IMR-90 (cell line): ENCODE measurements at regions not wholly inside any gene's neighbourhood (a gene's known extent, or its start where the extent isn't known, plus 50 kb on each side); places are given as distances from the start of the nearest gene placed in this dataset.

Experiments used
- ATAC-seq: fragments of 200-7000 bp; cut with Tn5 transposase; 2 replicates; pipeline ENCODE4 v1.9.1; 2020; ENCODE audit warnings: low read depth, mild to moderate bottlenecking, moderate library complexity
- BruUV-seq: library from RNA; stranded (reverse); fragments of 400-500 nt; replicated peaks from 2 replicates; lab custom pipeline; 2021; lab: Mats Ljungman, UMichigan
- CTCF ChIA-PET: fragments of 300-600 bp; formaldehyde crosslinking; extraction: SDS; loops from one replicate; lab custom pipeline; 2021; ENCODE audit warnings: antibody characterized with exemption; lab: Yijun Ruan, JAX
- POLR2A ChIA-PET: fragments of 300-600 bp; sonication (Branson Sonifier 250); formaldehyde crosslinking; loops from one replicate; lab custom pipeline; 2022; ENCODE audit warnings: antibody characterized with exemption; ENCODE audit not compliant: unreplicated experiment; lab: Charles Lee
- DNase-seq: peaks from one replicate; pipeline ENCODE4 v3.0.0; 2013
- H2AFZ ChIP-seq: replicated peaks from 2 replicates; pipeline ENCODE3; 2013; ENCODE audit warnings: low read length, mild to moderate bottlenecking; ENCODE audit not compliant: poor library complexity
- H2AK5ac ChIP-seq: 2 replicates; pipeline ENCODE4 v1.6.1; 2013; ENCODE audit warnings: low read depth, low read length, inconsistent platforms
- H2AK9ac ChIP-seq: replicated peaks from 2 replicates; pipeline ENCODE3; 2013; ENCODE audit warnings: mild to moderate bottlenecking, low read depth, low read length, moderate library complexity; ENCODE audit not compliant: poor library complexity
- H2BK120ac ChIP-seq: 2 replicates; pipeline ENCODE4 v1.6.1; 2013; ENCODE audit warnings: low read depth, low read length, inconsistent platforms
- H2BK15ac ChIP-seq: 3 replicates; pipeline ENCODE4 v1.6.1; 2013; ENCODE audit warnings: low read depth, low read length, inconsistent platforms
- H2BK20ac ChIP-seq: 2 replicates; pipeline ENCODE4 v1.6.1; 2013; ENCODE audit warnings: low read depth, mild to moderate bottlenecking, inconsistent platforms, low read length, moderate library complexity
- H2BK5ac ChIP-seq: 2 replicates; pipeline ENCODE4 v1.6.1; 2013; ENCODE audit warnings: mild to moderate bottlenecking, low read depth, low read length, inconsistent platforms; ENCODE audit not compliant: poor library complexity, severe bottlenecking
- H3K14ac ChIP-seq: replicated peaks from 2 replicates; pipeline ENCODE4 v1.6.1; 2013; ENCODE audit warnings: low read depth, low read length, inconsistent platforms
- H3K18ac ChIP-seq: 2 replicates; pipeline ENCODE4 v1.6.1; 2013; ENCODE audit warnings: low read depth, low read length, control low read depth
- H3K23ac ChIP-seq: 2 replicates; pipeline ENCODE4 v1.6.1; 2013; ENCODE audit warnings: low read depth, low read length, inconsistent platforms
- H3K27ac ChIP-seq: 2 replicates; pipeline ENCODE4 v1.5.1; 2013; ENCODE audit warnings: mild to moderate bottlenecking, control low read depth, low read length; ENCODE audit not compliant: insufficient read depth
- H3K27me3 ChIP-seq: 2 replicates; pipeline ENCODE4 v1.6.1; 2013; ENCODE audit warnings: low read length; ENCODE audit not compliant: control insufficient read depth, insufficient read depth
- H3K36me3 ChIP-seq: 2 replicates; pipeline ENCODE4 v1.6.1; 2013; ENCODE audit warnings: low read length, mixed read lengths; ENCODE audit not compliant: control insufficient read depth, insufficient read depth
- H3K4ac ChIP-seq: 2 replicates; pipeline ENCODE4 v1.6.1; 2013; ENCODE audit warnings: low read depth, low read length, inconsistent platforms
- H3K4me1 ChIP-seq: 2 replicates; pipeline ENCODE4 v1.6.1; 2013; ENCODE audit warnings: low read length, mixed read lengths; ENCODE audit not compliant: control insufficient read depth, insufficient read depth
- H3K4me2 ChIP-seq: 2 replicates; pipeline ENCODE4 v1.6.1; 2013; ENCODE audit warnings: low read depth, mild to moderate bottlenecking, control low read depth, low read length, moderate library complexity
- H3K4me3 ChIP-seq: 2 replicates; pipeline ENCODE4 v1.5.1; 2013; ENCODE audit warnings: low read depth, mild to moderate bottlenecking, control low read depth, low read length, moderate library complexity; ENCODE audit not compliant: insufficient read depth
- H3K56ac ChIP-seq: 2 replicates; pipeline ENCODE4 v1.6.1; 2013; ENCODE audit warnings: low read length, inconsistent platforms; ENCODE audit not compliant: insufficient read depth; ENCODE audit errors: extremely low read depth
- H3K79me1 ChIP-seq, 2 experiments: 2 replicates each; pipeline ENCODE4 v1.6.1; 2013; ENCODE audit warnings: low read length in 2 of 2, inconsistent platforms in 1 of 2, low read depth in 1 of 2
- H3K9ac ChIP-seq: 2 replicates; pipeline ENCODE4 v1.6.1; 2013; ENCODE audit warnings: low read depth, low read length, control low read depth
- H3K9me1 ChIP-seq: 2 replicates; pipeline ENCODE4 v1.6.1; 2013; ENCODE audit warnings: low read length, inconsistent platforms; ENCODE audit not compliant: insufficient read depth
- H3K9me3 ChIP-seq: 2 replicates; pipeline ENCODE4 v1.6.1; 2013; ENCODE audit warnings: low read length; ENCODE audit not compliant: control insufficient read depth, insufficient read depth
- H4K20me1 ChIP-seq: 2 replicates; pipeline ENCODE4 v1.6.1; 2013; ENCODE audit warnings: low read length, inconsistent platforms; ENCODE audit not compliant: insufficient read depth
- H4K5ac ChIP-seq: 2 replicates; pipeline ENCODE4 v1.6.1; 2013; ENCODE audit warnings: mild to moderate bottlenecking, low read depth, low read length, control low read depth
- H4K8ac ChIP-seq, 2 experiments: 2 replicates each; pipeline ENCODE4 v1.6.1; 2013; ENCODE audit warnings: low read depth in 2 of 2, low read length in 2 of 2, control low read depth in 1 of 2, inconsistent platforms in 1 of 2
- H4K91ac ChIP-seq: 2 replicates; pipeline ENCODE4 v1.6.1; 2013; ENCODE audit warnings: low read depth, low read length, inconsistent platforms; ENCODE audit not compliant: insufficient read depth
- BHLHE40 ChIP-seq: fragments of 150-350 bp; IDR thresholded peaks from 2 replicates; pipeline ENCODE4 v1.6.1; 2016; ENCODE audit warnings: mild to moderate bottlenecking, low read depth, low read length
- CEBPB ChIP-seq: IDR thresholded peaks from 2 replicates; pipeline ENCODE4 v1.6.1; 2012; ENCODE audit warnings: low read depth, low read length, improper control_type of control experiment
- CHD1 ChIP-seq: IDR thresholded peaks from 2 replicates; pipeline ENCODE4 v1.6.1; 2012; ENCODE audit warnings: low read depth, low read length, improper control_type of control experiment
- MAFK ChIP-seq: IDR thresholded peaks from 2 replicates; pipeline ENCODE4 v1.6.1; 2012; ENCODE audit warnings: low read depth, low read length, improper control_type of control experiment
- NFE2L2 ChIP-seq: fragments of 150-350 bp; IDR thresholded peaks from 2 replicates; pipeline ENCODE4 v1.6.1; 2016; ENCODE audit warnings: low read depth, mild to moderate bottlenecking, low read length
- POLR2A ChIP-seq: IDR thresholded peaks from 2 replicates; pipeline ENCODE4 v1.6.1; 2012; ENCODE audit warnings: mild to moderate bottlenecking, low read depth, low read length
- RAD21 ChIP-seq: IDR thresholded peaks from 2 replicates; pipeline ENCODE4 v1.6.1; 2012; ENCODE audit warnings: low read length, improper control_type of control experiment
- RFX5 ChIP-seq: IDR thresholded peaks from 2 replicates; pipeline ENCODE4 v1.8.0; 2012; ENCODE audit warnings: low read depth, mild to moderate bottlenecking, low read length, moderate library complexity
- SMC3 ChIP-seq: fragments of 150-350 bp; IDR thresholded peaks from 2 replicates; pipeline ENCODE4 v1.6.1; 2016; ENCODE audit warnings: low read depth, mild to moderate bottlenecking, antibody characterized with exemption, low read length, moderate library complexity
- USF2 ChIP-seq: fragments of 150-350 bp; IDR thresholded peaks from 2 replicates; pipeline ENCODE4 v1.6.1; 2017; ENCODE audit warnings: mild to moderate bottlenecking, antibody characterized with exemption, low read length, low read depth
- WGBS, 2 experiments: methylation state at CpG; one replicate each; pipeline versions ENCODE4 v1.1.5 to v1.1.7; 2013; ENCODE audit warnings: missing lambda C conversion rate in 2 of 2; ENCODE audit not compliant: insufficient read length in 1 of 2; ENCODE audit errors: extremely low coverage in 2 of 2; 5-methylcytosine and 5-hydroxymethylcytosine counted together
- dilution Hi-C: fragments of 300-500 bp; cut with HindIII; formaldehyde crosslinking; loops from one replicate; pipeline ENCODE4 v1.14.3; 2018; ENCODE audit warnings: low sequenced_read_pairs; ENCODE audit not compliant: unreplicated experiment
- in situ Hi-C: fragments of 300-500 bp; cut with MboI; formaldehyde crosslinking; loops from 3 replicates; pipeline ENCODE4 v1.14.3; 2019; ENCODE audit warnings: low sequenced_read_pairs, inconsistent platforms, mixed read lengths
- intact Hi-C: fragments of 100-400 bp; cut with micrococcal nuclease; formaldehyde crosslinking; loops from 2 replicates; pipeline ENCODE4 v1.10.0; 2022
- TF ChIP-seq, protein P1 (sequence below): fragments of 150-350 bp; IDR thresholded peaks from 2 replicates; pipeline ENCODE4 v1.6.1; 2016; ENCODE audit warnings: low read depth, mild to moderate bottlenecking, low read length, moderate library complexity, borderline replicate concordance
- TF ChIP-seq, protein P2 (sequence below): conservative IDR thresholded peaks from 2 replicates; pipeline ENCODE4 v1.5.1; 2012; ENCODE audit warnings: mild to moderate bottlenecking, low read depth, low read length, improper control_type of control experiment

GRCh38 chr11:45092901-45093760 lies 53.3 kb upstream of the PRDM11 start (continued):
- TF ChIP-seq, protein P1, sequence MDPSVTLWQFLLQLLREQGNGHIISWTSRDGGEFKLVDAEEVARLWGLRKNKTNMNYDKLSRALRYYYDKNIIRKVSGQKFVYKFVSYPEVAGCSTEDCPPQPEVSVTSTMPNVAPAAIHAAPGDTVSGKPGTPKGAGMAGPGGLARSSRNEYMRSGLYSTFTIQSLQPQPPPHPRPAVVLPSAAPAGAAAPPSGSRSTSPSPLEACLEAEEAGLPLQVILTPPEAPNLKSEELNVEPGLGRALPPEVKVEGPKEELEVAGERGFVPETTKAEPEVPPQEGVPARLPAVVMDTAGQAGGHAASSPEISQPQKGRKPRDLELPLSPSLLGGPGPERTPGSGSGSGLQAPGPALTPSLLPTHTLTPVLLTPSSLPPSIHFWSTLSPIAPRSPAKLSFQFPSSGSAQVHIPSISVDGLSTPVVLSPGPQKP = no peak

DNA sequence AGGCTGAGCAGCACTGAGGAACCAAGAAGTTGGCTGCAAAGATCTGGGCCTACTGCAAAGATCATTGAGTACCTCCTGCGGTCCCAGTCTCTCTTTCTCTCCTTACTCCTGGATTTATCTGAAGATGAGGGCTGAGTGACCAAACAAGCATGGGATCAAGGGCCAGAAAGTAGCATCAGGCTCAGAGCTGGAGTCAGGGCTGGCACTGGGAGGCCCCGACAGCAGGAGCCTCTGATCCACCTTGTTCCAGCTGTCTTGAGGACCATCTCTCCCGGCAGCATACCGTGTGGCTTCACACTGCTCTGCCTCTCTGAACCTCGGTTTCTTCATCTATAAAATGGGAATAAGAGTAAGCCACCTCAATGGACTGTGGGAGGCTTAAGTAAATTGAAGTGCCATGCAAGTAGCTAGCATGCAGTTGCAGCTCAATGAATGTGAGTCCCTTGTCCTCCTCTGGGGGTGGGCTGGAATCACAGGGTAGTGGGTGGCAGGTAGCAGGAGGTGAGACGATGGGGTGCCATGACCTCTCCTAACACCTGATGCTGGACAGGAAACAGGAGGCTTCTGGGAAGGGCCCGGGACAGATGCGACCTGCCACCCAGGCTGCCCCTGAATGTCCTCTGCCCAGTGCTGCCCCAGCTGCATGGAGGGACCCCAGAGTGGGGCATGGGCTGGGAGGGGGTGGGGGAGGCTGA lies 52.5 kb upstream of the PRDM11 start:
- H3K23ac ChIP-seq = no peak overlapping the region
- H3K4me2 ChIP-seq = no peak overlapping the region
- no peak overlapping the region for H2BK5ac ChIP-seq
- H2AFZ ChIP-seq = peak overlapping the region; percentile 54
- H4K8ac ChIP-seq = no peak overlapping the region
- H3K27me3 ChIP-seq = peaks cover 33% of the 10 kb centered on the region
- H3K9ac ChIP-seq = no peak overlapping the region
- no peak overlapping the region for H3K56ac ChIP-seq
- H3K36me3 ChIP-seq = no peaks in the 10 kb centered on the region
- no peaks in the 10 kb centered on the region for H3K79me1 ChIP-seq
- H4K20me1 ChIP-seq = peaks cover 3% of the 10 kb centered on the region
- DNase-seq (no peak), ATAC-seq (no peak)
- CTCF ChIA-PET = interaction anchor here (0.7 kb wide), 1 partner anchor 157 kb away, joined by 3 read pairs; no protein-coding TSS in a partner anchor
- dilution Hi-C loops = no loop called here
- no peak overlapping the region for H2BK20ac ChIP-seq
- in situ Hi-C loops = no loop called here
- H3K4me1 ChIP-seq = peaks cover 18% of the 10 kb centered on the region
- WGBS, 2 experiments = 74% methylated on average over 3 of the region's 8 CpGs; no CpG with 5 or more reads in 1 of the 2 experiments
- no peak overlapping the region for H4K5ac ChIP-seq
- H2BK15ac ChIP-seq = no peak overlapping the region
- peak overlapping the region; percentile 5; the same call in 1 of the 2 replicates for H3K4ac ChIP-seq
- no peak overlapping the region for H3K4me3 ChIP-seq
- no peak overlapping the region for H4K91ac ChIP-seq
- no peak overlapping the region for H3K14ac ChIP-seq
- intact Hi-C loops = no loop called here
- POLR2A ChIA-PET = no interaction called here
- H2AK5ac ChIP-seq = no peak overlapping the region
- BruUV-seq = no TSS peak
- no peak overlapping the region for H3K18ac ChIP-seq
- peak overlapping the region; percentile 55 for H2AK9ac ChIP-seq
- H2BK120ac ChIP-seq = peak overlapping the region; percentile 46
- H3K27ac ChIP-seq = no peak overlapping the region
- peaks cover 10% of the 10 kb centered on the region for H3K9me1 ChIP-seq
- H3K9me3 ChIP-seq = no peaks in the 10 kb centered on the region
- TF ChIP-seq NFE2L2 (no peak), POLR2A (no peak), RFX5 (no peak), BHLHE40 (no peak), CHD1 (no peak), MAFK (no peak), RAD21 (no peak), USF2 (no peak), CEBPB (no peak), SMC3 (no peak)
- TF ChIP-seq, protein P2, sequence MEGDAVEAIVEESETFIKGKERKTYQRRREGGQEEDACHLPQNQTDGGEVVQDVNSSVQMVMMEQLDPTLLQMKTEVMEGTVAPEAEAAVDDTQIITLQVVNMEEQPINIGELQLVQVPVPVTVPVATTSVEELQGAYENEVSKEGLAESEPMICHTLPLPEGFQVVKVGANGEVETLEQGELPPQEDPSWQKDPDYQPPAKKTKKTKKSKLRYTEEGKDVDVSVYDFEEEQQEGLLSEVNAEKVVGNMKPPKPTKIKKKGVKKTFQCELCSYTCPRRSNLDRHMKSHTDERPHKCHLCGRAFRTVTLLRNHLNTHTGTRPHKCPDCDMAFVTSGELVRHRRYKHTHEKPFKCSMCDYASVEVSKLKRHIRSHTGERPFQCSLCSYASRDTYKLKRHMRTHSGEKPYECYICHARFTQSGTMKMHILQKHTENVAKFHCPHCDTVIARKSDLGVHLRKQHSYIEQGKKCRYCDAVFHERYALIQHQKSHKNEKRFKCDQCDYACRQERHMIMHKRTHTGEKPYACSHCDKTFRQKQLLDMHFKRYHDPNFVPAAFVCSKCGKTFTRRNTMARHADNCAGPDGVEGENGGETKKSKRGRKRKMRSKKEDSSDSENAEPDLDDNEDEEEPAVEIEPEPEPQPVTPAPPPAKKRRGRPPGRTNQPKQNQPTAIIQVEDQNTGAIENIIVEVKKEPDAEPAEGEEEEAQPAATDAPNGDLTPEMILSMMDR = no peak
